OCI-LY7 (cell line): ENCODE measurements at regions not wholly inside any gene's neighbourhood (a gene's known extent, or its start where the extent isn't known, plus 50 kb on each side); places are given as distances from the start of the nearest gene placed in this dataset.

Experiments
- BruUV-seq: library from RNA; stranded (reverse); fragments of 400-500 nt; replicated peaks from 2 replicates; lab custom pipeline; 2021; lab: Mats Ljungman, UMichigan
- CTCF ChIA-PET: fragments of 300-600 bp; sonication (Branson Sonifier 250); formaldehyde crosslinking; loops from one replicate; lab custom pipeline; 2022; ENCODE audit warnings: antibody characterized with exemption; ENCODE audit not compliant: unreplicated experiment; lab: Charles Lee
- POLR2A ChIA-PET: fragments of 300-600 bp; sonication (Branson Sonifier 250); formaldehyde crosslinking; loops from one replicate; lab custom pipeline; 2022; ENCODE audit warnings: antibody characterized with exemption; lab: Charles Lee
- DNase-seq: peaks from one replicate; pipeline ENCODE4 v3.0.0-alpha.2; 2015; ENCODE audit warnings: low spot score
- H2AFZ ChIP-seq: fragments of 200-600 bp; sonication (generic), shearing (Covaris generic); 2 replicates; pipeline ENCODE4 v1.6.1; 2014; ENCODE audit warnings: mild to moderate bottlenecking, antibody characterized with exemption, low read length, moderate library complexity
- H3K27ac ChIP-seq: fragments of 200-600 bp; sonication (generic); 2 replicates; pipeline ENCODE4 v1.5.1; 2014; ENCODE audit warnings: mixed run types, low read depth, mild to moderate bottlenecking, moderate library complexity, low read length, inconsistent platforms; ENCODE audit not compliant: poor library complexity, severe bottlenecking
- H3K36me3 ChIP-seq: fragments of 200-600 bp; sonication (generic); 2 replicates; pipeline ENCODE4 v1.6.1; 2014; ENCODE audit warnings: mild to moderate bottlenecking, antibody characterized with exemption, low read length, moderate library complexity, mixed read lengths; ENCODE audit not compliant: insufficient read depth
- H3K4me1 ChIP-seq: fragments of 200-600 bp; sonication (generic); 2 replicates; pipeline ENCODE4 v1.5.1; 2014; ENCODE audit warnings: mild to moderate bottlenecking, low read length; ENCODE audit not compliant: insufficient read depth, poor library complexity, severe bottlenecking
- H3K4me2 ChIP-seq: fragments of 200-600 bp; sonication (generic); 2 replicates; pipeline ENCODE4 v1.6.1; 2014; ENCODE audit warnings: mild to moderate bottlenecking, low read length
- H3K4me3 ChIP-seq: fragments of 200-600 bp; sonication (generic); 2 replicates; pipeline ENCODE4 v1.5.1; 2014; ENCODE audit warnings: mild to moderate bottlenecking, low read depth, low read length; ENCODE audit not compliant: poor library complexity, severe bottlenecking
- H3K79me2 ChIP-seq: fragments of 200-600 bp; sonication (generic); 2 replicates; pipeline ENCODE4 v1.6.1; 2016; ENCODE audit warnings: low read depth, mild to moderate bottlenecking, low read length, moderate library complexity, mixed read lengths; ENCODE audit not compliant: insufficient read depth
- H3K9me2 ChIP-seq: fragments of 200-600 bp; sonication (generic); 2 replicates; pipeline ENCODE4 v1.6.1; 2016; ENCODE audit warnings: mild to moderate bottlenecking, low read length, mixed read lengths; ENCODE audit not compliant: insufficient read depth
- H3K9me3 ChIP-seq: fragments of 200-600 bp; sonication (generic); 2 replicates; pipeline ENCODE4 v1.6.1; 2014; ENCODE audit warnings: mild to moderate bottlenecking, mixed run types, low read length, mixed read lengths
- H4K20me1 ChIP-seq: fragments of 200-600 bp; sonication (generic); 2 replicates; pipeline ENCODE4 v1.6.1; 2014; ENCODE audit warnings: mild to moderate bottlenecking, antibody characterized with exemption, low read length, moderate library complexity, mixed read lengths; ENCODE audit not compliant: insufficient read depth
- CTCF ChIP-seq: fragments of 200-600 bp; sonication (generic); conservative IDR thresholded peaks from 2 replicates; pipeline ENCODE4 v1.5.1; 2014; ENCODE audit warnings: mild to moderate bottlenecking, antibody characterized with exemption, low read length, moderate library complexity, mixed read lengths
- EZH2phosphoT487 ChIP-seq: fragments of 200-600 bp; sonication (generic); IDR thresholded peaks from 2 replicates; pipeline ENCODE4 v1.6.1; 2018; ENCODE audit warnings: low read depth, borderline replicate concordance, mild to moderate bottlenecking, mixed run types, antibody characterized with exemption, low read length, moderate library complexity, mixed read lengths
- intact Hi-C: fragments of 100-400 bp; cut with micrococcal nuclease; formaldehyde crosslinking; loops from one replicate; pipeline ENCODE4 v1.10.0; 2022; ENCODE audit not compliant: unreplicated experiment

GRCh38 chr11:69881467-69882269, 62.5 kb upstream of the FGF3 start:
- Histone ChIP-seq H3K4me3 (no peak overlapping the region), H3K36me3 (no peaks in the 10 kb centered on the region), H3K4me2 (no peak overlapping the region), H4K20me1 (no peaks in the 10 kb centered on the region), H3K27ac (no peak overlapping the region), H3K9me3 (no peaks in the 10 kb centered on the region), H2AFZ (no peak overlapping the region), H3K79me2 (no peaks in the 10 kb centered on the region), H3K4me1 (no peaks in the 10 kb centered on the region), H3K9me2 (no peaks in the 10 kb centered on the region)
- BruUV-seq, result no TSS peak
- TF ChIP-seq EZH2phosphoT487, result no peak
- TF ChIP-seq CTCF, result peak; percentile 40; the same call in 1 of the 2 replicates
- CTCF ChIA-PET, result no interaction called here
- no peak for DNase-seq
- POLR2A ChIA-PET, result no interaction called here
- intact Hi-C loops, result loop anchor here (10.0 kb wide), 1 partner anchor 167 kb away; no protein-coding TSS in a partner anchor

GRCh38 chr11:69882270-69882608, 63.0 kb upstream of the FGF3 start:
- DNase-seq, result no peak
- no peaks in the 10 kb centered on the region for H3K36me3 ChIP-seq
- no peaks in the 10 kb centered on the region for H3K9me3 ChIP-seq
- H4K20me1 ChIP-seq, result no peaks in the 10 kb centered on the region
- H3K79me2 ChIP-seq, result no peaks in the 10 kb centered on the region
- H2AFZ ChIP-seq, result no peak overlapping the region
- CTCF ChIA-PET, result no interaction called here
- H3K27ac ChIP-seq, result no peak overlapping the region
- no peaks in the 10 kb centered on the region for H3K9me2 ChIP-seq
- no TSS peak for BruUV-seq
- H3K4me2 ChIP-seq, result no peak overlapping the region
- H3K4me1 ChIP-seq, result no peaks in the 10 kb centered on the region
- TF ChIP-seq EZH2phosphoT487, result no peak
- 0 out of 2 replicates have a peak, but pooled peaks have one; percentile 8 for TF ChIP-seq CTCF
- POLR2A ChIA-PET, result no interaction called here
- intact Hi-C loops, result loop anchor here (10.0 kb wide), 1 partner anchor 167 kb away; no protein-coding TSS in a partner anchor
- H3K4me3 ChIP-seq, result no peak overlapping the region
